OCI-LY3 (cell line): ENCODE measurements at regions not wholly inside any gene's neighbourhood (a gene's known extent, or its start where the extent isn't known, plus 50 kb on each side); places are given as distances from the start of the nearest gene placed in this dataset.

Experiments used
- H2AFZ ChIP-seq: fragments of 200-600, 300-600 bp; shearing (Covaris generic); 2 replicates; pipeline ENCODE4 v1.6.0; 2014; ENCODE audit warnings: antibody characterized with exemption, low read depth, low read length
- H3K27ac ChIP-seq: fragments of 200-600, 300-600 bp; sonication (generic); 2 replicates; pipeline ENCODE4 v1.5.1; 2014; ENCODE audit warnings: mild to moderate bottlenecking, low read length, moderate library complexity, mixed read lengths
- H3K27me3 ChIP-seq: fragments of 200-600, 300-600 bp; sonication (generic); 2 replicates; pipeline ENCODE4 v1.6.1; 2014; ENCODE audit warnings: low read depth, low read length, mixed read lengths
- H3K36me3 ChIP-seq: fragments of 200-600, 300-600 bp; sonication (generic); replicated peaks from 2 replicates; pipeline ENCODE3; 2014; ENCODE audit warnings: low read depth, low read length, mixed read lengths
- H3K4me1 ChIP-seq: fragments of 300-600, 200-600 bp; sonication (generic); 2 replicates; pipeline ENCODE4 v1.6.1; 2014; ENCODE audit warnings: low read length, mixed read lengths
- H3K4me2 ChIP-seq: fragments of 200-600, 300-600 bp; sonication (generic); 2 replicates; pipeline ENCODE4 v1.6.1; 2014; ENCODE audit warnings: low read length, mixed read lengths
- H3K4me3 ChIP-seq: fragments of 300-600, 200-600 bp; sonication (generic); 2 replicates; pipeline ENCODE4 v1.5.1; 2014; ENCODE audit warnings: antibody characterized with exemption, mild to moderate bottlenecking, low read length, moderate library complexity
- H3K79me2 ChIP-seq: fragments of 300-600, 200-600 bp; shearing (Covaris generic); 2 replicates; pipeline ENCODE4 v1.6.1; 2014; ENCODE audit warnings: mild to moderate bottlenecking, low read length, mixed read lengths
- H3K9ac ChIP-seq: fragments of 300-600, 200-600 bp; shearing (Covaris generic); 2 replicates; pipeline ENCODE4 v1.6.0; 2014; ENCODE audit warnings: mild to moderate bottlenecking, low read length, moderate library complexity
- H3K9me3 ChIP-seq: fragments of 200-600, 300-600 bp; shearing (Covaris generic); 2 replicates; pipeline ENCODE4 v1.6.1; 2014; ENCODE audit warnings: low read length, mixed read lengths; ENCODE audit not compliant: insufficient read depth
- H4K20me1 ChIP-seq: fragments of 200-600, 300-600 bp; sonication (generic); 2 replicates; pipeline ENCODE4 v1.6.1; 2016; ENCODE audit warnings: low read length, mixed read lengths; ENCODE audit not compliant: insufficient read depth
- CTCF ChIP-seq: fragments of 200-600, 300-600 bp; sonication (generic); IDR thresholded peaks from 2 replicates; pipeline ENCODE4 v1.5.1; 2014; ENCODE audit warnings: antibody characterized with exemption, low read length, low read depth
- EZH2phosphoT487 ChIP-seq: fragments of 200-600 bp; shearing (Covaris generic); IDR thresholded peaks from 2 replicates; pipeline ENCODE4 v1.6.1; 2018; ENCODE audit warnings: antibody characterized with exemption, mixed run types, low read depth

- H3K9me3 ChIP-seq, result no peaks in the 10 kb centered on the region
- no peaks in the 10 kb centered on the region for H3K79me2 ChIP-seq
- H3K36me3 ChIP-seq, result no peaks in the 10 kb centered on the region
- no peak overlapping the region for H3K4me3 ChIP-seq
- TF ChIP-seq CTCF (no peak), EZH2phosphoT487 (no peak)
- no peak overlapping the region for H3K4me2 ChIP-seq
- no peaks in the 10 kb centered on the region for H4K20me1 ChIP-seq
- H2AFZ ChIP-seq, result no peak overlapping the region
- H3K27ac ChIP-seq, result no peak overlapping the region
- H3K27me3 ChIP-seq, result no peaks in the 10 kb centered on the region; the same call in 1 of the 2 replicates
- no peak overlapping the region for H3K9ac ChIP-seq
- H3K4me1 ChIP-seq, result no peaks in the 10 kb centered on the region
Measured at GRCh38 chr12:125221602-125222001, 156.4 kb downstream of the AACS start.

- no peak for TF ChIP-seq CTCF
- no peak for TF ChIP-seq EZH2phosphoT487
- H3K36me3 ChIP-seq, result no peaks in the 10 kb centered on the region
- no peaks in the 10 kb centered on the region for H4K20me1 ChIP-seq
- H3K79me2 ChIP-seq, result no peaks in the 10 kb centered on the region
- H3K4me2 ChIP-seq, result no peak overlapping the region
- H3K9me3 ChIP-seq, result no peaks in the 10 kb centered on the region
- no peak overlapping the region for H3K27ac ChIP-seq
- H3K4me3 ChIP-seq, result no peak overlapping the region
- no peak overlapping the region for H3K9ac ChIP-seq
- no peak overlapping the region for H2AFZ ChIP-seq
- no peaks in the 10 kb centered on the region for H3K4me1 ChIP-seq
- no peaks in the 10 kb centered on the region; the same call in 1 of the 2 replicates for H3K27me3 ChIP-seq
Measured at GRCh38 chr12:125222876-125223275, 157.6 kb downstream of the AACS start.

- no peaks in the 10 kb centered on the region for H3K4me1 ChIP-seq
- no peak overlapping the region for H2AFZ ChIP-seq
- H3K27ac ChIP-seq, result no peak overlapping the region
- H3K9me3 ChIP-seq, result no peaks in the 10 kb centered on the region
- no peaks in the 10 kb centered on the region for H3K36me3 ChIP-seq
- no peak overlapping the region for H3K9ac ChIP-seq
- no peak overlapping the region for H3K4me3 ChIP-seq
- H3K4me2 ChIP-seq, result no peak overlapping the region
- no peak for TF ChIP-seq CTCF
- no peak for TF ChIP-seq EZH2phosphoT487
- H4K20me1 ChIP-seq, result no peaks in the 10 kb centered on the region
- no peaks in the 10 kb centered on the region; the same call in 1 of the 2 replicates for H3K27me3 ChIP-seq
- H3K79me2 ChIP-seq, result no peaks in the 10 kb centered on the region
Measured at GRCh38 chr12:125225641-125226040, 160.4 kb downstream of the AACS start.

- H3K9ac ChIP-seq, result no peak overlapping the region
- H4K20me1 ChIP-seq, result no peaks in the 10 kb centered on the region
- H3K9me3 ChIP-seq, result no peaks in the 10 kb centered on the region
- no peaks in the 10 kb centered on the region for H3K79me2 ChIP-seq
- H3K36me3 ChIP-seq, result no peaks in the 10 kb centered on the region
- no peak overlapping the region for H3K4me2 ChIP-seq
- no peak overlapping the region for H3K4me3 ChIP-seq
- TF ChIP-seq EZH2phosphoT487 (no peak), CTCF (no peak)
- H3K4me1 ChIP-seq, result no peaks in the 10 kb centered on the region
- no peaks in the 10 kb centered on the region; the same call in 1 of the 2 replicates for H3K27me3 ChIP-seq
- no peak overlapping the region for H3K27ac ChIP-seq
- H2AFZ ChIP-seq, result no peak overlapping the region
Measured at GRCh38 chr12:125228519-125229260, 163.5 kb downstream of the AACS start.
